Thoracic aorta (tissue), 2 donors: ENCODE measurements at regions not wholly inside any gene's neighbourhood (a gene's known extent, or its start where the extent isn't known, plus 50 kb on each side); places are given as distances from the start of the nearest gene placed in this dataset.
"Not testable (repeated sequence)": the region's sequence is repeated elsewhere in the genome, so short reads cannot be mapped to it uniquely, and the experiment has no call there.

Experiments used
- ATAC-seq: fragments of 150-250 bp; one replicate; pipeline ENCODE4 v1.8.0; 2017; ENCODE audit warnings: low read depth; ENCODE audit not compliant: insufficient number of reproducible peaks, low FRiP score
- DNase-seq: peaks from one replicate; pipeline ENCODE4 v3.0.0-alpha.2; 2020; ENCODE audit warnings: low spot score
- H3K27ac ChIP-seq, 2 donors: fragments of 200-600 bp; sonication (generic); 1 replicate in 1 of 2; 2 replicates in 1 of 2; pipeline ENCODE4 v1.5.1; 2016; ENCODE audit warnings: mild to moderate bottlenecking in 2 of 2, moderate library complexity in 2 of 2
- H3K27me3 ChIP-seq: fragments of 200-600 bp; sonication (generic); replicated peaks from 2 replicates; pipeline ENCODE4 v1.6.0; 2016; ENCODE audit warnings: mild to moderate bottlenecking; ENCODE audit not compliant: insufficient read depth
- H3K36me3 ChIP-seq: fragments of 200-600 bp; sonication (generic); one replicate; pipeline ENCODE4 v1.5.1; 2016
- H3K4me1 ChIP-seq, 2 donors: fragments of 200-600 bp; sonication (generic); 1 replicate in 1 of 2; 2 replicates in 1 of 2; pipeline versions ENCODE4 v1.5.1 to v1.6.0; 2016; ENCODE audit warnings: low read depth in 2 of 2, mild to moderate bottlenecking in 1 of 2; ENCODE audit not compliant: control insufficient read depth in 1 of 2
- H3K4me3 ChIP-seq: fragments of 200-600 bp; sonication (generic); 2 replicates; pipeline ENCODE4 v1.5.1; 2016; ENCODE audit warnings: mild to moderate bottlenecking
- H3K9me3 ChIP-seq: fragments of 200-600 bp; sonication (generic); 2 replicates; pipeline ENCODE4 v1.5.1; 2016
- CTCF ChIP-seq: fragments of 200-600 bp; sonication (generic); IDR thresholded peaks from one replicate; pipeline ENCODE4 v1.5.1; 2019; ENCODE audit warnings: antibody characterized with exemption

- ATAC-seq (no peak), DNase-seq (no peak)
- Histone ChIP-seq H3K27ac (no peak overlapping the region), H3K27me3 (no peaks in the 10 kb centered on the region), H3K4me1 (no peaks in the 10 kb centered on the region), H3K4me3 (no peak overlapping the region), H3K36me3 (no peaks in the 10 kb centered on the region), H3K9me3 (no peaks in the 10 kb centered on the region)
- TF ChIP-seq CTCF = no peak
Observed at GRCh38 chr3:75610773-75611172, 53.4 kb upstream of the FRG2C start.

DNA sequence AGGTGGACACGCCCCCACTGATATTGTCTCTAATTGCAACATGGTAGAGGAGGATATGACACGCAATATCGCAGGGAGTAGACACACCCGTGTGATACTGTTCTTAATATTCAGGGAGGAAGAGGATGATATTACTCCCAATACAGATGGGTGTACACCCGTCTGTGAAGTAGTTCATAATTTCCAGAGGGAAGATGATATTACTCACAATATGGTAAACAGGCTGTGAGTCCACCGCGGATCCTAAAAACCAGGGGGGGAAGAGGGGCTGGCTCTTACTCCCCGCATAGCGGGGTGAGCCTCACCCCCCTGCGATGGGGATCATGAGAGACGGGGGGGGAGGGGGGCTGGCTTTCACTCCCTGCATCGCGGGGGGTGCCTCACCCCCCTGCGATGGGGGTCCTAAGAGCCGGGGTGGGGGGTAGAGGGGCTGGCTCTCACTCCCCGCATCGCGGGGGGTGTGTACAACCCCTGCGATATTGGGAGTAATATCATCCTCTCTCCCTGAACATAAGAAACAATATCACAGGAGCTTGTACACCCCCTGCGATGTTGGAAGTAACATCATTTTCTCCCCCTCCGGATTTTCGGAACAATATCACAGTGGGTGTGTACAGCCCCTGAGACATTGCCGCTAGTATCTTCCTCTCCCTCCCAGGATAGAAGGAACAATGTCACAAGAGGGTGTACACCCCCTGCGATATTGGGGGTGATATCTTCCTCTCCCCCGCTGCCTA lies 52.2 kb upstream of the FRG2C start:
- DNase-seq, H3K4me1 ChIP-seq, H3K27me3 ChIP-seq, H3K4me3 ChIP-seq, H3K27ac ChIP-seq, ATAC-seq, H3K36me3 ChIP-seq, H3K9me3 ChIP-seq: not testable (repeated sequence)
